Activated naive CD8-positive, alpha-beta T cell treated with anti-CD3 and anti-CD28 coated beads for 36 hours (primary cell): ENCODE measurements at regions not wholly inside any gene's neighbourhood (a gene's known extent, or its start where the extent isn't known, plus 50 kb on each side); places are given as distances from the start of the nearest gene placed in this dataset.

Experiments
- DNase-seq: peaks from one replicate; pipeline ENCODE4 v3.0.0; 2021
- H3K27ac Mint-ChIP-seq: one replicate; pipeline ENCODE4 v1.8.0; 2022; ENCODE audit warnings: mild to moderate bottlenecking, moderate library complexity, mixed read lengths
- H3K27me3 Mint-ChIP-seq: one replicate; pipeline ENCODE4 v1.8.0; 2022; ENCODE audit warnings: mild to moderate bottlenecking, mixed read lengths
- H3K36me3 Mint-ChIP-seq: one replicate; pipeline ENCODE4 v1.8.0; 2021; ENCODE audit warnings: mild to moderate bottlenecking, mixed read lengths
- H3K4me1 Mint-ChIP-seq: one replicate; pipeline ENCODE4 v1.8.0; 2021; ENCODE audit warnings: mixed read lengths
- H3K4me3 Mint-ChIP-seq: one replicate; pipeline ENCODE4 v1.8.0; 2022; ENCODE audit warnings: mild to moderate bottlenecking, moderate library complexity, mixed read lengths
- H3K9me3 Mint-ChIP-seq: one replicate; pipeline ENCODE4 v1.8.0; 2022; ENCODE audit warnings: mixed read lengths

DNA sequence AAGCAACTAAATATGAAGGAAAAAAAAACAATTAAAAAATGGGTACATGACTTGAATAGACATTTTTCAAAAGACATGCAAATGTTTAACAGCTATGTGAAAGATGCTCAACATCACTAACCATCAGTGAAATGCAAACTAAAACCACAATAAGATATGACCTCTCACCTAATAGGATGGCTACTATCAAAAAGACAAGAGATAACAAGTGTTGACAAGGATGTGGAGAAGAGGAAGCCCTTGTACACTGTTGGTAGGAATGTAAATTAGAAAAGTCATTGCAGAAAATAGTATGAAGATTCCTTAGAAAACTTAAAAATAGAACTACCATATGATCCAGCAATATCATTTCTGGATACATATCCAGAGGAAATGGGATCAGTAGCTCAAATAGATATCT, 324.7 kb upstream of the TLE4 start:
- DNase-seq: no peak
- Mint-ChIP-seq H3K9me3 (no peaks in the 10 kb centered on the region), H3K4me3 (no peak overlapping the region), H3K27ac (no peak overlapping the region), H3K4me1 (no peaks in the 10 kb centered on the region), H3K36me3 (no peaks in the 10 kb centered on the region), H3K27me3 (peaks cover 7% of the 10 kb centered on the region)

DNA sequence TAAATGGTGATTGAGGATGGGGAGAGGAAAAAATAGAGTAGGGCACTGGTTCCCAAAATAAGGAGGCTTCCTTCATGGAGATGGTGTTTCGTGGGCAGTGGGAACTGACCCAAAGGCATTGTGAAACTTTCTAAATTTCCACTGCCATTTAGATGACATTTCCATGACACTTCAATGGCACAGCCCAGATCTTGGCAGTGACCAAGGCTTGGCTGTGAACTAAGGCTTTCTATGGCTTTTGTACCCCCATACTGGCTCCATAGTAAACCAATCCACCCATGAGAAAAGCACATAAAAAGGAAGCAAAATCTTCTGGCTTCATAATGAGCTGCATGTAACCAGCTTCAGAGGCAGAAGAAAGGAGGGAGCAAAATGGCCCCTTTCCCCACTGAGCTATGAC, 321.0 kb upstream of the TLE4 start:
- Mint-ChIP-seq H3K36me3 (no peaks in the 10 kb centered on the region), H3K9me3 (no peaks in the 10 kb centered on the region), H3K4me3 (no peak overlapping the region), H3K27ac (no peak overlapping the region), H3K27me3 (peaks cover 7% of the 10 kb centered on the region), H3K4me1 (no peaks in the 10 kb centered on the region)
- no peak for DNase-seq

DNA sequence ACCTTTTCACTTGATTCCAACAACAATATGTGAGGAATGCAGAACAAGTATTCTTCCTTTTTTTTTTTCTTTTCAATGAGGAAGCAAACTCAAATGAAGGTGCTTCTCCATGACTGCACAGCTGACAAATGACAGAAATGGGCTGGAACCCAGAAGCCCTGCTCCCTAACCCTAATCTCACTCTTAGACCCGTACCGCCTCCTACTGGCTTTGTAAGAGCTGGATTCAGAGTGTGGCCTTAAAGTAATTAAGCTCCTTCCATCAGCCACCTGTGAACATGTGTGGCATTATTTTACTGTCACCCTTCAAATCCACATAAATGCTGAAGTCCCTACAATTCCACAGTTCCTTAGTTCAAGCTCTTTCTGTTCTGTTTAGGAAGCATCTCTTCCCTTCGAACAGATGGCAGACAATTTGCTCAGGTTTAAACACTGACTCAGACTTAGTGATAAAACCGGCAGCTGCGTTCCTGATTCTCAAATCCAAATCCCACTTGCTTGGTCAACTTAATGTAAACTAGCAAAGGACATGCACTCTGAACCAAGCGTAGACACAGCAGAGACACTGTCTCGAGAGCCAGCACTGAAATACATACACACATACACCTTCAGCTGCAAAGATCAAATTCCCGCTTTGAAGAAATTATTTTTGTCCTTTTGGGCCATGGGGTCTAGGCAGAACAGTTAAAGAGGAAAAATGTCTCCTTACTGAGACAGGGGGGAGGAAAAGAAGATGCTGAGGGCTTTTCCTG, 316.7 kb upstream of the TLE4 start:
- H3K36me3 Mint-ChIP-seq: no peaks in the 10 kb centered on the region
- no peak overlapping the region for H3K4me3 Mint-ChIP-seq
- H3K27ac Mint-ChIP-seq: no peak overlapping the region
- DNase-seq: no peak
- no peaks in the 10 kb centered on the region for H3K9me3 Mint-ChIP-seq
- no peaks in the 10 kb centered on the region for H3K4me1 Mint-ChIP-seq
- H3K27me3 Mint-ChIP-seq: peaks cover 15% of the 10 kb centered on the region

DNA sequence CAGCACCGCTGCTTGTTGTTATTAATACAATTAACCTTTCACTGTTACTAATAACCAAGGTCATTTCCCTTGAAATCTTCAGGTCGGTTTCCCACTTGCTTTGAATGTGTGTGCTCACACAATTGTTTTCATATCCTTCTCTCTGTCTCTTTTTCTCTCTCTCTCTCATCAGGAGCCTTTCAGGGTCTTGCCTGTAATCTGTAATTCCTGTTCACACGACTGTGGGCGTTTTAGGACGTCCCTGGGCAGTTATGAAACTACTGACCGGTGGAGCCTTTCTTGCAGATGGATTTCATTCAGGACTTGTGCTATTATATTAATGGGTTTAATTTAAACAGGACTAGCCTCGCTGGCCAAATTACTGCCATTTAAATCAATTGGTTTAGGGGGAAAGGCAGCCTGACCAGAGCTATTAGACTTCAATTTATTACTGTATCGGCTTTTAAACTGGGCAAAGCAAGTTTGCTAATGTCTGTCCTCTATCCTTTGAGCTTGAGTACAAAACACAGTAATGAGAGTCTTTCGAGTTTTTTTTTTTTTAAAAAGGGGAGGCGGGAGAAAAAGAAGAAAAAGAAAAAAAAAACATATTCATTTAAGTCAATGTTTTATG, 316.0 kb upstream of the TLE4 start:
- Mint-ChIP-seq H3K9me3 (no peaks in the 10 kb centered on the region), H3K36me3 (no peaks in the 10 kb centered on the region), H3K27me3 (peaks cover 19% of the 10 kb centered on the region), H3K4me1 (no peaks in the 10 kb centered on the region), H3K4me3 (no peak overlapping the region), H3K27ac (no peak overlapping the region)
- no peak for DNase-seq

DNA sequence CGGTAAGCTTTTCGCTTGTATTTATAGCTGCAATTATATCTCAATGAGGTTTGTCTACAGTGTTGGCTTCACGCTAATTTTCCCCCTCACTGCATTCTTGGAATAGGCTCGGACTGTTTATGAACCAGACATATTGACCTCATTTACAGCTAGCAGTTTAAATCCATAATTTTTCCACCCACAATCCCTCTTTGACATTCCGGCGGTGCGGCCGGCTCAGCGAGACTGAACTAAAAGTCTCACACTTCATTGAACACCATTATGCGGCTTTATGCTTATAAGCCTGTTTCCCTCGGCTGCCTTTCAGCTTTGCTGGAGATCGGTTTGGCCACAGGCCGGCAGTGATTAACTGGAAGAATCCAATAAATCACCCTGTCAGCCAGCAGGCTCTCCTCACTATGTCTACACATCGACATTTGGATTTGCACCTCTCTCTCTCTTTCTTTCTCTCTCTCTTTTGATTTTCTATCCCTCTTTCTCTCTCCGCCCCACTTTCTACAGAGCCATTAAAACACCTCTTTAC, 315.0 kb upstream of the TLE4 start:
- H3K27me3 Mint-ChIP-seq: peaks cover 24% of the 10 kb centered on the region
- H3K4me1 Mint-ChIP-seq: no peaks in the 10 kb centered on the region
- no peak overlapping the region for H3K4me3 Mint-ChIP-seq
- H3K9me3 Mint-ChIP-seq: no peaks in the 10 kb centered on the region
- no peaks in the 10 kb centered on the region for H3K36me3 Mint-ChIP-seq
- H3K27ac Mint-ChIP-seq: no peak overlapping the region
- DNase-seq: no peak

DNA sequence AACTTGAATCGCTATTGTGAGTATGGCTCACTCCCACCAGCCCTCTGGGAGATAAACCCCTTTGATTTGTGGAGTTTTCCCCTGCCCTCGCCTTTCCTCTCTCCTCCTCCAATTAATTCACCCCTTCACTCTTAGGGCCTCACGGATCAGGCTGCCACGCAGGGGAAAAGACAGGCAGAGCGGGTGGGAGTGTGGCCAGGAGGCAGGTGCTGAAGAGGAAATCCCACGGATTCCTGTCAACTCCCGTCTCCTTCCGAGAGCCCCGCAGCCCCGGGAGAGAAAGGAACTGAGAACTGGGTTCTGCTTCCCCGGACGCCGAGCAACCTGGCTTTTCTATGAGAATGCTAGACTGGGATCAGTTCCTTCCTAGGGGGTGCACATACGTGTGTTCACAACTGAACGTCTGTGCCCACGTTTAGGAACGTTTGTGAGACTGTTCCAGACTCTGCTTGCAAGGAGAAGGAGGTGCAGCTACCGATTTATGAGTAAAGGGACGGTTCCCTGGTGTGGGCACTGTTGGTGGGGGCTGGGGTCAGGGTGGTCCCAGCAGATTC, 314.5 kb upstream of the TLE4 start:
- Mint-ChIP-seq H3K4me3 (no peak overlapping the region), H3K4me1 (no peaks in the 10 kb centered on the region), H3K27me3 (peaks cover 24% of the 10 kb centered on the region)

DNA sequence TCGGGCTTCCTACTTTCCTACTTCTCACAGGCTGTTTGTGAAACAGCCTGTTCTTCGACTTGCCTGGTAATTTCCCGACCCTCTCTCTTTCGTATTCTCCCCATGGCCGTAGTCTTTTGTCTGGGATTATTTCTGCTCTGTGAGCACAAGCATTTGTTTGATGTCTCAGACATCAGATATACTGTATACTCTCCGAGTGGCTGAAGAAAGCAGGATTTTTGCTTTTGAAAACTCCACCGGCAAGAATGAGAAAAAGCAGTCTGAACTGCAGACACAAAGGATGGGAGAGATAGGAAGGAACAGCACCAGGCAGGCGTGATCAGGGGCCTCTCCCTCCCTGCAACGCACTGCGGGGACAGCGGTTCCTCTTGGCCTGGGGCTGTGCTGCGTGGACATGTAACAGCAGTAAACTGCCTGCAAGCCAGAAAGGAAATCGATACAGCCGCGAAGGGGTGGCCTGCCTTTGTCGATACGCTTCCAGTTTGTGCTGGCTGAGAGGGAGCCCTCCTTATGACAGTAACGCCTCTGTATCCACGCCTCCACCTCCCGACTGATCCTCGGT, 313.9 kb upstream of the TLE4 start:
- H3K9me3 Mint-ChIP-seq: peaks cover 1% of the 10 kb centered on the region
- DNase-seq: no peak
- no peaks in the 10 kb centered on the region for H3K4me1 Mint-ChIP-seq
- no peak overlapping the region for H3K4me3 Mint-ChIP-seq
- no peak overlapping the region for H3K27ac Mint-ChIP-seq
- H3K27me3 Mint-ChIP-seq: peaks cover 28% of the 10 kb centered on the region
- no peaks in the 10 kb centered on the region for H3K36me3 Mint-ChIP-seq

More for the DNA sequence above, 314.5 kb upstream of the TLE4 start:
- Mint-ChIP-seq H3K27ac (no peak overlapping the region), H3K9me3 (no peaks in the 10 kb centered on the region), H3K36me3 (no peaks in the 10 kb centered on the region)
- DNase-seq: no peak

DNA sequence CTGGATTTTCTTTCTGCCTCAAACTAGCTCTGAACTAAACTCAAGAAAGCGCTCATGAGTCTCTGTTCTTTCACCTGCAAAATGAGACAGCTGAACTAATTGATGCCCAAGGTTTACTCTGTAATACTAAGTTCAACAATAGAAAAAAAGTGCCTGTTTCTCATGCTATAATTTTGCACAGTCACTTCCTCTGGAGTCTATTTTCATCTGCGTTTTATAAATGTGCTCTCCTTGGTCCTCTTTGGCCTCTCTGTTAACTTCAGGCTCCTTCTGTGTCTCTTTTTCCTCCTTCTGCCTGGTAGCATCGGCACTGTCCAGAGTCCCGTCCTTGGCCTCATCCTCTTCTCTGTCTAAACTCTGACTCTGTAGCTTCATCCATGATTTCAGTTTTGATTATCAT, 311.9 kb upstream of the TLE4 start:
- Mint-ChIP-seq H3K36me3 (no peaks in the 10 kb centered on the region), H3K4me3 (no peak overlapping the region), H3K4me1 (peaks cover 5% of the 10 kb centered on the region), H3K27me3 (peaks cover 44% of the 10 kb centered on the region), H3K27ac (no peak overlapping the region), H3K9me3 (peaks cover 4% of the 10 kb centered on the region)
- no peak for DNase-seq

DNA sequence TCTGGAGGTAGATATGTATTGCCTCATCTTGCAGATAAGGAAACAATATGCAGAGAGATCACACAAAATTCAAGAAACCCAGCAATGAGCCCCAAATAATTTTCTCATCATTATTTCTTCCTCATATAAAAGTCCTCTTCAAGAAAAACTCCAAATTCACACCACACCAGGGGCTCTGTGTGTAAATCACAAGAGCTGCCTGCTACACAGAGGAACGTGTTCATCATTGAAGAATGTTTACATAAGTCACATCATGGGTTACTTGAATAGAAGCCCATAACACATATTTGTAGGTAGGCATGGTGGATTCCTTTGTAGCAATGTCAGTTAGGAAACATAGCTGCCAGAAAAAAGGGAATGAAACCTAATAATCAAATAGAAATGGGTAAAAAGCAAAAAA, 308.1 kb upstream of the TLE4 start:
- no peak for DNase-seq
- H3K4me1 Mint-ChIP-seq: peaks cover 5% of the 10 kb centered on the region
- no peaks in the 10 kb centered on the region for H3K36me3 Mint-ChIP-seq
- no peak overlapping the region for H3K4me3 Mint-ChIP-seq
- H3K27ac Mint-ChIP-seq: no peak overlapping the region
- H3K27me3 Mint-ChIP-seq: peaks cover 44% of the 10 kb centered on the region
- peaks cover 4% of the 10 kb centered on the region for H3K9me3 Mint-ChIP-seq

DNA sequence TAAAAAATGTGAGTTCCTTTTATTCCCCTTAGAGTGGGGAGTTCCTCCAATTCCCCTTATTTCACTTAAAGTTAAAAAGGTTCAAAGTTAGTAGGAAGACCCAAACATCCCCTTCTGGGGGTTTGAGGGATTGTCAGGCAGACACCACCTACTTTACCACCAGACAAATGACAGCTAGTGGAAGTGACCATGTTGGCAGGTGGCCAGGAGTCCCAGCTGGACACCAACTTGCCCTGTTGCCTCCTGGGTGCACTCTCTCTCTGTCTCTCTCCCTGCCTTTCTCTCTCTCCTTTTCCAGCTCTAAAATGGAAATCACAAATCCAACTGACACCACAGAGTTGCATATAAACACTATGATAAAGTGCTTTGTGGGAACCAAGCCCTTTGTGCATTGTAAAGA, 307.7 kb upstream of the TLE4 start:
- Mint-ChIP-seq H3K4me3 (no peak overlapping the region), H3K4me1 (peaks cover 5% of the 10 kb centered on the region), H3K9me3 (peaks cover 4% of the 10 kb centered on the region), H3K27me3 (peaks cover 39% of the 10 kb centered on the region), H3K36me3 (no peaks in the 10 kb centered on the region), H3K27ac (no peak overlapping the region)
- DNase-seq: no peak

DNA sequence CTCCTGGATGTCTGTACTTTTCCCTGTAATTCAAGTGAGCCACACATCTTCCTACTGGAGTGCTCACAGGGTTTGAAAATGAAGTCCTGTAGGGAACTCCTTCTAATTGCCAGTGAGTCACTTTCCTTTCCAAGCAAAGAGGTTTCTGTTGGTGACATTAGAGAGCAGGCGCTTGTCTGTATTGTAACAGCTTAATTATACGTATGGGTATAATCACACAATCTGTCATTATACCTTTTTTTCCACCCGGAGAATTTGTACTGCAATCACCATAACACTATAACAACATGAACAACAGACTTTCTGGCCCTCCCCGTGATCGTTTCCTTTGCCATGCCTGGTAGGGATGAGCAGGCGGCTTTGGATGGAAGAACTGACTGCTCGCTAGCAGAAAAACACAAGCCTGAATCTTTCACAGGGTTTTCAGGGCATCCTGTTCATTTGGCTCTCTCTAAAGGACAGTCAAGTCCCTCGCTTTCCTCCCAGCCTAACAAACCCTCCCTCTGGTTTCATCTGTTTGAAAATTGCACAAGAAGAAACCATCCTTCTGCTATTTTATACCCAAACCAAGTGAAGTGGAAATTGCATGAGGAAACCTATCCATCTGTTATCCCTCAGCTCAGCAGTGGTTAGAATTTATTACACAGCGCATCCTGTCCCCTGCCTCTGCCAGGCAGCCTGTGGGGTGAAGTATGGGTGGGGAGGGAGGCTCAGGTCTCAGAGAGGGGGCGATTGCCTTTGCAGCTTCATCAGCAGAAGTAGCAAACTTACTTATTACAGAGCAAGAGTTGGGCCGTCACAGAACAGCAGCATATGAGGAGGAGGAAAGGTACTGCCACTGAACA, 307.0 kb upstream of the TLE4 start:
- no peak for DNase-seq
- peaks cover 5% of the 10 kb centered on the region for H3K4me1 Mint-ChIP-seq
- peaks cover 32% of the 10 kb centered on the region for H3K27me3 Mint-ChIP-seq
- peaks cover 4% of the 10 kb centered on the region for H3K9me3 Mint-ChIP-seq
- no peak overlapping the region for H3K4me3 Mint-ChIP-seq
- H3K27ac Mint-ChIP-seq: no peak overlapping the region
- H3K36me3 Mint-ChIP-seq: no peaks in the 10 kb centered on the region

DNA sequence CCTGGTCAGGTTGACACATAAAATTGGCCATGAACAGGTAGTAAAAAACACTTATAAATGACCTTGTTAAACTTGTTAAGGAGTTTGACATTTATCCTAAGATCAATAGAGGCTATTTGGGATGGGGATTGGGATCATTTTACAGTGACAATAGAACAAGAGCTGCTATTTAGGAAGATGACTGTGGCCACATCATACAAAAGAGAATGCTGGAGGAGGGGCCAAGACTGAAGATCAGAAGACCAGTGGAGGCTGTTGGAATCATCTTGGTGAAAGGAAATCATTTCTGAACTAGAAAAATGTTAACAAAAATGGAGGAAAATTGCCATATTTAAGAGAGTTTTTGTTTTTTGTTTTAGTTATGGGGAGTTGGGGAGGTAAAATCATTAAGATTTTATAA, 304.8 kb upstream of the TLE4 start:
- no peak overlapping the region for H3K27ac Mint-ChIP-seq
- H3K9me3 Mint-ChIP-seq: peaks cover 4% of the 10 kb centered on the region
- no peak for DNase-seq
- no peak overlapping the region for H3K4me3 Mint-ChIP-seq
- H3K27me3 Mint-ChIP-seq: peaks cover 20% of the 10 kb centered on the region
- H3K36me3 Mint-ChIP-seq: no peaks in the 10 kb centered on the region
- peaks cover 5% of the 10 kb centered on the region for H3K4me1 Mint-ChIP-seq

DNA sequence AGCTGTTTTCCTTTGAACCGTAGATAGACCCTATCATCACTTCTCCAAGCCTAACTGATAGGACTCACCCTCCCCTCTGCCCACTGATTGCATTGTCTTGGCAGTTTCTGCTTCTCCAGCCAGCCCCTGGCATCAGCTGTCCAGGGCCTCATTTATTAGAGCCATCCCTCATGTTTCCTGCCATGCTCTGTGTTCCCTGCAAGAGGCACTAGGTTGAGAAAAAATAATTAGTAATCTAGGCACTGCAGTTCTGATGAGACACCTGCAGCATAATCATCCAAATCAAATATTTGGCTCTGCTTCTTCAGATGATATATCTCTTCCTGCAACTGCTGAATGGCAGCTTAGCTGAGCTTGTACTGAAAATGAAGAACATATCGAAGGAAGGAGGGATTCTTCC, 303.0 kb upstream of the TLE4 start:
- no peak overlapping the region for H3K27ac Mint-ChIP-seq
- no peak for DNase-seq
- H3K36me3 Mint-ChIP-seq: no peaks in the 10 kb centered on the region

DNA sequence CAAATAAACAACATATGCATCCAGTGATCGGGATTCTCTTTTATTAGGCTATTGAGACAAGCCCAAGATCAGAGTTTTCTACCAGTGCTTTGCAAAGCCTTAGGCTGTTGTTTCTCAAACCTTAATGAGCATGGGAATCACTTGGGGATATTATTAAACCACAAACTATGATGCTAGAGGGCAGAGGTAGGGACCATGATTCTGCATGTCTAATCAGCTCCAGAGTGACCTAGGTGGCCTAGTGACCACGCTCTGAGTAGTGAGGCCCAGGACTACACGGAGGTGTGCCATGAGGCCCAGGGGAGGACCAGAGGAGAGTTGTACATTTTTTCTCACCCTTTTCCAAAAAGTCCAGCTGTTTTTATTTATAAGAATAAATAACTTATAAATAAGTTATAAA, 298.5 kb upstream of the TLE4 start:
- no peak for DNase-seq
- no peaks in the 10 kb centered on the region for H3K27me3 Mint-ChIP-seq
- H3K27ac Mint-ChIP-seq: no peak overlapping the region
- no peaks in the 10 kb centered on the region for H3K9me3 Mint-ChIP-seq
- no peaks in the 10 kb centered on the region for H3K36me3 Mint-ChIP-seq
- H3K4me3 Mint-ChIP-seq: no peak overlapping the region
- no peaks in the 10 kb centered on the region for H3K4me1 Mint-ChIP-seq

More for the DNA sequence above, 303.0 kb upstream of the TLE4 start:
- Mint-ChIP-seq H3K4me3 (no peak overlapping the region), H3K4me1 (peaks cover 5% of the 10 kb centered on the region), H3K9me3 (no peaks in the 10 kb centered on the region), H3K27me3 (peaks cover 7% of the 10 kb centered on the region)

DNA sequence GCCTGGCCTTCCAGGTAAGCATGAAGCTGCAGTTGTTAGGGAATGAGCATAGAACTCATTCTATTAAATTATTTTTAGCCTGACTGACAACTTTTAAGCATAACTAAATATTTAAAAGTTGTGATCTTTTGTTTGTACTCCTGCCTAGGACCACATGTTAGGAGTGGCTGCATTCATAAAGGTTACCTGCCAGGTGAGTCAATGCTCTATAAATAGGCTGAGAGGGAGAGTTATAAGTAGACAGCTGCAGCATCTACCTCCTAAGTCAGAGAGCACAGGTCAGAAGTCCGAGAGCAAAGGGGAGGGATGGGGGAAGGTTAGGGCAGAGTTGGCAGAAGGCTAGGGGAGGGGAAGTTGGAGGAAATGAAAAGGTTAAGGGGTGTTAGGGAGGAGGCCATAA, 292.4 kb upstream of the TLE4 start:
- H3K27me3 Mint-ChIP-seq: no peaks in the 10 kb centered on the region
- H3K4me3 Mint-ChIP-seq: no peak overlapping the region
- no peak for DNase-seq
- no peak overlapping the region for H3K27ac Mint-ChIP-seq
- H3K36me3 Mint-ChIP-seq: no peaks in the 10 kb centered on the region
- H3K4me1 Mint-ChIP-seq: no peaks in the 10 kb centered on the region
- no peaks in the 10 kb centered on the region for H3K9me3 Mint-ChIP-seq
